Caki2 (cell line): ENCODE measurements at regions not wholly inside any gene's neighbourhood (a gene's known extent, or its start where the extent isn't known, plus 50 kb on each side); places are given as distances from the start of the nearest gene placed in this dataset.

Experiments
- DNase-seq: peaks from one replicate; pipeline ENCODE4 v3.0.0-alpha.2; 2015; ENCODE audit warnings: low read depth
- in situ Hi-C: cut with HindIII; loops from 2 replicates; pipeline ENCODE4 v1.10.0; 2016; ENCODE audit warnings: low sequenced_read_pairs, low pct_unique_long_range_greater_than_20kb, mixed read lengths

GRCh38 chr18:43879415-43879814 is 602.1 kb upstream of the SYT4 start:
- no peak for DNase-seq
- in situ Hi-C loops = no loop called here

GRCh38 chr18:43882358-43883055 is 605.2 kb upstream of the SYT4 start:
- in situ Hi-C loops = no loop called here
- no peak for DNase-seq

GRCh38 chr18:43883886-43884285 is 606.6 kb upstream of the SYT4 start:
- in situ Hi-C loops = no loop called here
- DNase-seq = no peak

- no peak for DNase-seq
- in situ Hi-C loops = no loop called here
Measured at GRCh38 chr18:43886341-43886740, 609.1 kb upstream of the SYT4 start.

- DNase-seq = no peak
- in situ Hi-C loops = no loop called here
Measured at GRCh38 chr18:43887491-43887890, 610.2 kb upstream of the SYT4 start.

GRCh38 chr18:43888598-43888997 is 611.3 kb upstream of the SYT4 start:
- in situ Hi-C loops = no loop called here
- DNase-seq = no peak

DNA sequence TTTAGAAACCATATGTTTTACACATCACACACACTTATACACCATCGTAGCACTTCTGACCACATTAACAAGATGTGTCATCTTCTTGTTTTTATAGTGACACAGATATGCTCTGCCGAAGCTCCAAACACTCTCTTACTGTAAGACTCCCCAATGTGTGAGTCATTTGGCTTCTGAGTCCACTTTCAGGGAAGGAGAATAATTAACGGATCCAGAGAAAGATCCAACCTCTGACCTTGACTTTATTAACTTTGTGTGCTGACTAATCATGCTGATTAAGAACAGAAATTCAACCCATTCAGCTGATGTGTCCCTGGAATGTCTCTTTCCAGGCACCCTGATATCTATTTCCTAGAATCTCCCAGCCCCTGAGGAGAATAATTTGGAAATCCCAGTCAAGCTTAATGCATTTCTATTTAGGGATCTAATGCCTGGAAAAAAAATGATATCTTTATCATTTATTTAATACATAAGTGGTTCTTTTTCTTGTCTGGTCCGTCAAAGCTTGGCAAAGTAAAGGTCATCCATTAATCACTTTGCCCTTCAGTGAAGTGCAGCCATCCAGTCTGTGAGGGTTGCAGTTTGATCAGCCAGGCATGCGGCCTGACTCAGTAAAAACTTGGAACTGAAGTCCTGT is 615.8 kb upstream of the SYT4 start:
- in situ Hi-C loops = no loop called here
- DNase-seq = peak; percentile 91

DNA sequence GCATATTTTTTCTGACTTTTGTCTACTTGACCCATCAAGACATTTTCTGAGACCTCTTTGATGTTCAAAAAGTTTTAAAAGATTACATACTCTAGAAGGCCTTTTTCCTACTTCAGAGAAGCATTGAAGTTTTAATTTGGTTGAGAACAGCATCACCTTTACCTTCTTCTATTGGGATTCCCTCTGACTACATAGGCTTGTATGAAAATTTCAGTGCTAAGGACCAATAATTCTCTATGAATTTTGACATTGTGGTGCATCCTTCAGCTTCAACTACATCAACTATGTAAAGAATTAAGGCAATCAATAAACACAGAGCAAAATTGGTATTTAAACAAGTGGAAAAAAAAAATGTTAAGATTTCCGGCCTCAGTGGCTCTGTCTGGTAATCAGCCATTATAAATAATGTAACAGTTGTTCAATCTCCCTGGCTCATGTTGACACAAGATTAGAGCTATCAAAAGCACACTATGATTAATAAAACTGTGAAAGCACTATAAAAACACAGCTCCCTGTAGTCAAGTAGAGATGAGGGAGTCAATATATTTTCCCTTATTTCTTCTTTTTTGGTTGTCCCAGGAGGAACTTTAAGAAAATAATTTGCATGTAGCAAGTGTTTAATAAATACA is 627.0 kb upstream of the SYT4 start:
- DNase-seq = no peak
- in situ Hi-C loops = no loop called here

GRCh38 chr18:43914018-43914417 is 636.7 kb upstream of the SYT4 start:
- DNase-seq = no peak
- in situ Hi-C loops = no loop called here

GRCh38 chr18:43916984-43917383 is 639.7 kb upstream of the SYT4 start:
- in situ Hi-C loops = no loop called here
- no peak for DNase-seq

GRCh38 chr18:43917520-43917919 is 640.2 kb upstream of the SYT4 start:
- in situ Hi-C loops = no loop called here
- no peak for DNase-seq

GRCh38 chr18:43919551-43919950 is 642.3 kb upstream of the SYT4 start:
- DNase-seq = no peak
- in situ Hi-C loops = no loop called here

DNA sequence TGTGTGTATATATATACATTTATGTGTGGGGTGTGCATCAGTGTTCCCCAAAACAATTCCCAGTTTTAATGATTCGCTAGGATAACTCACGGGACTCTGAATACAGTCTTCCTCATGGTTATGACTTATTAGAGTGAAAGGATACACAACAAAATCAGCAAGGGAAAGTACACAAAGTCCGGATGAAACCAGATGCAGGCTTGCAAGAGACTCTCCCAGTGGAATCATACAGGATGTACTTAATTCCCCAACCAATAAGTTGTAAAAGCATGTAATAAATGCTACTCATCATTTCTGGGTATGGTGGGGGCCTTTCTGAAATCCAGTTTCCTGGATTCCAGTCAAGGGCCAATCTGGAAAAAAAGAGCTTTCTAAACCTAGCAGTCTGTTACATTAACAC is 654.1 kb upstream of the SYT4 start:
- in situ Hi-C loops = no loop called here
- DNase-seq = no peak

DNA sequence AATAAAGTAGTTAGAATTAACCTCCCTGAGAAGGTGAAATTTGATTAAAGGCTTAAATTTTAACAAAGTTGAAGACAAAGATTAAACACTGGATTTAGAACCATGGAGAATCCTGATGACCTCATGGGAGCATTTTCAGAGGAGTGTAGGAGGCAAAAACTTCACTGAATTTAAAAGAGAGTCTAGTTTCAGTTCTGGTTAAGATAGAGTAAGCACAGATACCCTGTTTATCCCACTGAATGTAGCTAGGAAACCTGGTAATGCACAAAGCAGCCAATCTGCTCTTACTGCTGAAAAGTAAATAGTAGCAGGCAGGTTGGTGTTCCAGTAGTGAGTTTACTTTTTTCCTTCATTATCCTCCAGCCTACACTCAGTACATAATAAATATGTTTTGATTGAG is 654.9 kb upstream of the SYT4 start:
- DNase-seq = no peak
- in situ Hi-C loops = no loop called here

- no peak for DNase-seq
- in situ Hi-C loops = no loop called here
Measured at GRCh38 chr18:43933177-43933576, 655.9 kb upstream of the SYT4 start.

DNA sequence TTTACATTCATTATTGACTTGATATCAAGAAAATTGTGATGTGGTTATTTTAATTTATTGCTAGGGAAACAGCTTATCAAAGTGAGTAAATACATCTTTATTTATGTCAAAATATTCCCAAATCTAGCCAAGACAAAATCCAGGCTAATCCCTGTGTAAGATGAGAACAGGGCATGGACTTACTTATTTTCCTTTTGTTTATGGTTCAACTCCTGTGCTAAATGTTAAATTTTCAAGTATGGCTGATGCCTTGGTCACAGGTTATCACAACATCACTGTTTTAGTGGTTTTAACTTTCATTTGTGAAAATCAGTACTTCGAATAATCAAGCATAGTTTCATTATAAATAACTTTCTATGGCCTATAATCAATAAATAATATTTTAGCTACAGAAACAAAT is 657.0 kb upstream of the SYT4 start:
- DNase-seq = no peak
- in situ Hi-C loops = no loop called here

GRCh38 chr18:43934781-43935471 is 657.6 kb upstream of the SYT4 start:
- in situ Hi-C loops = no loop called here
- no peak for DNase-seq

GRCh38 chr18:43936176-43936575 is 658.9 kb upstream of the SYT4 start:
- in situ Hi-C loops = no loop called here
- DNase-seq = no peak

DNA sequence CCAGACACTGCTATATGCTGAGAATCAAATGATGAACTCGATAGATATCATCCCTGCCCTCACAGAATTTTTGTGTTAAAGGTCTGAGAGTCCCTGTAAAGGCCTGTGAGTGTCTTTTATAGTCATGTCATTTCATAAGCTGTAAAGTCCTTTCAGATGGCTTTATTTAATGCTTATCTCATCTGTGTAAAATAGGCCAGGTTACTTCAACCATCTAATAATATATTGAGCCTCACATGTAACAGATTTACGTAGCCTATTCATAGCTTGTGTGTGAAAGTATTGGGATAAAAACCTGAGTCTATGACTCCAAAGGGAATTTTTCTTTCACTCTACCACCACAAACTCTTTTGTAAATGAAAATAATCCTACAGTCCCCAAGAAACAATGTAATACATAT is 672.0 kb upstream of the SYT4 start:
- no peak for DNase-seq

More for the DNA sequence above, 672.0 kb upstream of the SYT4 start:
- in situ Hi-C loops = no loop called here
